ENCODE measurements at regions not wholly inside any gene's neighbourhood (a gene's known extent, or its start where the extent isn't known, plus 50 kb on each side); places are given as distances from the start of the nearest gene placed in this dataset.

GRCh38 chr20:7437311-7437710 is 502.9 kb downstream of the HAO1 start:
- no peak for DNase-seq

- no peak for DNase-seq
Measured at GRCh38 chr20:7449269-7449668, 491.0 kb downstream of the HAO1 start.

GRCh38 chr20:7452890-7453289 is 487.4 kb downstream of the HAO1 start:
- DNase-seq = no peak

GRCh38 chr20:7454047-7454446 is 486.2 kb downstream of the HAO1 start:
- DNase-seq = no peak

DNA sequence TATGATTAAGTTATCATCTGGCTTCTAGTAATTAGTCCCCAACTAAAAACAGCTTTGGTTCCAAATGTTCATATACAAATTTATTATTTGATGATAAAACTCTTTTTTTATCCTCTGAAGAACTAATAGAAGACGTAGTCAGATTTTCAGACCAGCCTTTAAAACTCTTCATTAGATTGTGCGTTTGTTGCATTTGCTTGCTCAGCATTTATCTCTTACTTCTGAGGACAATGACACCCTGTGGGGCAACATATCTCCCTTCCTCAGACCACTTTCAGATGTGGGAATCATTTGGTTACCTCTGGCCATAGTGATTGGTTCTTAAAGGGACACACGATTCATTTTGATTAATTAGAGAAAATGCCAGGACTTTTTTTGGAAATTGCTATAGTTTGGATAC is 481.8 kb downstream of the HAO1 start:
- no peak for DNase-seq

- no peak for DNase-seq
Measured at GRCh38 chr20:7459083-7459482, 481.2 kb downstream of the HAO1 start.

- DNase-seq = no peak
Measured at GRCh38 chr20:7463290-7463689, 477.0 kb downstream of the HAO1 start.

DNA sequence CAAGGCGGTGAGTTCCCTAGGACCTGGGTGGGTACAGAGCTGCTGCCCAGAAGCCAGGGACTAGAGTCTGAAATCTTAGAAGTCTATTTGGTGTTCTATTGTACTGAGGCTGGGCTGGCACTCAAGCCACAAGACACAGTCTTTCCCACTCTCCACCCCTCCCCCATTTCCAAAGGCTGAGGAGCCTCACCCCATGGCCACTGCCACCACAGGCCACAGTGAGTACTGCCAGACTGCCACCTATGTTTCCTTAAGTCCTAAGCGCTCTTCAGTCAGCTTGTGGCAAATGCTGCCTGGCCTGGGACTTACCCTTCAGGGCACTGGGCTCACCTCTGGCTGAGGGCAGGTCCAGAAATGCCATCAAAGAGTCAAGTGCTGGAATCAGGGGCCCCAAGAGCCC is 469.3 kb downstream of the HAO1 start:
- DNase-seq = peak; percentile 15

DNA sequence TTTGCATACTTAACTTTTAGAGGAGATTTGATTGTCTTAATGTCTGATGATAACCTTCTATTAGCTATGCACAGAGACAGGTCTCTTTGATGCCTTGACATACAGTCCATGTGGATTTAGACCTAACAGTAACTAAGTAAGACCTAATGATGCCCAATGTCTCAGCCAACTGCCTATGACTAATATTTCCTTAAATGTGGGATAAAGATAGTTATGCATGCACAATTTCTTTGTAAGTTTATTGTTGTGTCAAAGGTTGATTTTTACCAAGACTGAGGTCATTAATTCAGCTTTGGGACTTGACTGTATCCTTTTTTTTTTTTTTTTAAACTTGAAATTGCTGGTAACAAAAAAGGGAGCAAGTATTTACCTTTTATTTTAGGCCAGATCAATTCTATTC is 450.0 kb downstream of the HAO1 start:
- no peak for DNase-seq

DNA sequence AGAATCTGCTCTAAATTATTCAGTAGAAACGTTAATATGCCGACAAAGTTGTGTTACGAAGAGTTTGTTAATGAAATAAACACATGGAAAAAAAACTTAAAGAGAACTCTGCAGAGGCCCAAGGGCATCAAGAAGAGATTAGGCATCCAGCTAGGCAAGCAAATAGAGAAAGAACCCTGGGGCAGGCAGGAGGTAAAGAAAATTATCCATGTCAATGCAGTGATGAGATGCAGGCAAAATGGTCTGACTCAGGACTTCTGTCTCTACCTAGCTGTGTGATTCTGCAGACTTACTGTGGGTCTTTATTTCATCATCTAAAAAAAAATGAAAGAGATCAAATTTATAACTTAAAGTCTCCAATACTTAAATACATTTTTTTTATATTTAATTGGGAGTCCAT is 448.0 kb downstream of the HAO1 start:
- DNase-seq = no peak

GRCh38 chr20:7493311-7493710 is 446.9 kb downstream of the HAO1 start:
- DNase-seq = no peak

DNA sequence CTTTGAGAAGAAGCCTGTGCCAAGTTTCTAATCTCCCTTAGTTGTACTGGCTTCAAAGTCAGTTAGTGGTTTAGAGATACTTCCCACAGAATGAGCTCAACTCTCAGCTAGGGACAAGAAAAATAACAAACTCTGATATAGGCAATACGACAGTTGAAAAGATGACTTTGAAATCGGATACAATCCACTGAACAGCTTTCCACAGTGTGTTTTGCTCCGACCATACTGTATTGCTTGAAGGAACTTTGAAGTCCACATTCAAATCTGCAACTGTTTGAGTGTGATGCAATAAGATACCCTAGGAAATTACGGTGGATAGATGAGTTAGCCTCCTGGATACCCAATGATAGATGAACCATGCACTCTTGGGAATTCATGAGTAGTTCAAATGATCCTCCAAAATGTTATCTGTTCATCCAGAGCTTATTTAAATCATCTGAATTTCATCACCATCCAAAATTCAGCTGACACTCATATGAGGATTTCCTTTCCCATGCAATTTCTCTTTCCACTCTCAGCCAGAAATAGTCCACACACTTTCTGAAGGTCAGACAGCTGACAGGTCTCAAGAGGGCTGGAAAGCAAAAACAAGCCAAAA is 443.8 kb downstream of the HAO1 start:
- DNase-seq = no peak

DNA sequence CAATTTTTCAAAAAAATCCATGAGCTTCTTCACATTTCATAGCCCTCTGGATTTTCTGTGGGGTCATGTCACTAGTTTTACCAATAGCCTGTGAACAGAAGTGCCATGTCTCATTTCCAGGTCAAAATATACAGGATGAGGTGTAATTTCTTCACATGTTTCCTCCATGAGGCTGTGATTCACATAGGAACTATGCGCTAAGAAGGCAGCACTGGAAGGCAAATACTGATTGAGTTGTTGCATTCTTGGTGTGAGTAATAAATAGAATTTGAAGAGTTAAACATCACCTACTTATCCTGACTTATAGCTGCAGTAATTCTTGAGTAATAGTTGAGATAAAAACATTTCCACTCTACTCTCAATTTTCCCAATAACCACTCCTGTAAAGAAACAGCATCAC is 442.3 kb downstream of the HAO1 start:
- no peak for DNase-seq

GRCh38 chr20:7499201-7499600 is 441.1 kb downstream of the HAO1 start:
- DNase-seq = no peak

DNA sequence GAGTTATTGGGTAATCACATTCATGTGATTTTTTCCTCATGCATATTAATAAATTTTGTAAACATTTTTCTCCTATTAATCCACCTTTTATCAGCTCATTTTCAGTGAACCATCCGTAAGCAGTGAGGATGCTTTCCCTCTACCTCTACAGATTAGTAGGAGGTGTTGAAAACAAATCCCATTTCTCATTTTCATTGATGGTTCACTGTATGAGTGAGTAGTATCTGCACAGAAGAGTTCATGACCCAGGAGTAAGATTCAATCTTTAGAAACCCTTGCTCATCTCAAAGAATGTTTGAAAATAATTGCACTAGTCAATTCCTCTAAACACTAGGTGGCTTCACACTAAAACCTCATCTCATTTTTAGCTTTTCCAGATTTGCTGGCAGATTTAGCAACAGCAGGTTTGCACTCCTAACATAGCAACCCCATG is 440.0 kb downstream of the HAO1 start:
- DNase-seq = no peak

- DNase-seq = no peak
Measured at GRCh38 chr20:7503501-7503900, 436.8 kb downstream of the HAO1 start.

DNA sequence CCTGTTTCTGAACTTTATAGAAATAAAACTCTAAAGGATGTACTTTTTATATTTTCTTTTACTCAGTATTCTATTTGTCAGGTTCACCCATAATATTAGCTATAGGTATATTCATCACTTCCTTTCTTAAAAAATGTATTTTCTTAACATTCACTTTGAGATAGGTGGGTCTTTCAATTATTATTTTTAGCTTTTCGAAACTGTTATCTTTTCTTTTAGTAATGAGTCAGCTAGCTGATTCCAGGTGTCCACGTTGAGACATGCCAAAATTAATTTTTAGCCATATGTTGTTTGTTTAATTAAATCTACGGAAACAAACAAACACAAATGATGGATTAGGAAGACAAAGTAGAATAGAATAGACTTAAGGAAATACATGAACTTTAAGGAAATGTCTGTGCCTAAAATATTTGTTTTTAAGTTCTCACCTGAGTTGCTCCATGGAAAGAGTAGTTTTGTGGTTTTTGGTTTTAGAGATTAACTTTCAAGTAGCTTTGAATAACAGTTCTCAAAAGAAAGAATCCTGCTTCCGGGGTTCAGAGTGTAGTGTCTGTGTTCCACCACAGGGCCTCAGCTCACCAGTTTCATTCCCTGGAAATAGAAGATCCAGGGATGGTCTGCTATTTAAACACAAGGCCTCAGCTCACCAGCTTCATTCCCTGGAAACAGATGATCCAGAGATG is 435.0 kb downstream of the HAO1 start:
- DNase-seq = peak; percentile 22

DNA sequence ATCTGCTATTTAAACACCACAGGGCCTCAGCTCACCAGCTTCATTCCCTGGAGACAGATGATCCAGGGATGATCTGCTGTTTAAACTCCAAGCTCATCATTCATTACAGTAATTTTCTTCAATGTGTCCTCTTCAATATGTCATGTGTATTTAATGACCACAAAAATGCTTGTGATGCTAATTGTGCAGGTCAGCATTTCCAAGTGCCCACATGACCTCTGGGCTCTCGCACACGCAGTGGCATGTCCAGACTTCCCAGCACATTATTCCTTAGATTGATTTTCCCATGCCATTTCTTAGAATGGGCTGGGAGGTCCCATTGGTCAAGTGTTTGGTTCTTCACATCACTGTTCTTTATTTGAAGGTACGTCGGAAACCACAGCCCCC is 434.4 kb downstream of the HAO1 start:
- no peak for DNase-seq

GRCh38 chr20:7516621-7517111 is 423.6 kb downstream of the HAO1 start:
- no peak for DNase-seq

DNA sequence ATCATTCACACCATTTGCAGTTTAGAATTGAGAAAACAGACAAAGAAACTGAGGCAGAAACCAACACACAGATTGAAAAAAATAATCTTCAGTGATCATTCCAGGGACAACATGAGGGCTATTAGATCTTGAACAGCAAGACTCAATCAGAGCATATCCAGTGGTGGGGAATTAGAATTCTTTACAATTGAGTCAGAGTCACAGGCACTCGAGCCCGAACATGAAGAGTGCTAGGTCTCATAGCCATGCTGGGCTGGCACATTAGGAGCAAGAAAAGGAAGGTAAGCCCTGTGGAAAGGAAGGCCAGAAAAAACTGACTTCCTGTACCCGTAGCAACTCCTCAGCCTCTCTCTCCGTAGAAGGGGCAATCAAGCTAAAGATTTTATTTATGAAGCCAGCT is 419.9 kb downstream of the HAO1 start:
- no peak for DNase-seq

- DNase-seq = no peak
Measured at GRCh38 chr20:7523288-7523687, 417.0 kb downstream of the HAO1 start.

- DNase-seq = no peak
Measured at GRCh38 chr20:7540018-7540417, 400.2 kb downstream of the HAO1 start.

DNA sequence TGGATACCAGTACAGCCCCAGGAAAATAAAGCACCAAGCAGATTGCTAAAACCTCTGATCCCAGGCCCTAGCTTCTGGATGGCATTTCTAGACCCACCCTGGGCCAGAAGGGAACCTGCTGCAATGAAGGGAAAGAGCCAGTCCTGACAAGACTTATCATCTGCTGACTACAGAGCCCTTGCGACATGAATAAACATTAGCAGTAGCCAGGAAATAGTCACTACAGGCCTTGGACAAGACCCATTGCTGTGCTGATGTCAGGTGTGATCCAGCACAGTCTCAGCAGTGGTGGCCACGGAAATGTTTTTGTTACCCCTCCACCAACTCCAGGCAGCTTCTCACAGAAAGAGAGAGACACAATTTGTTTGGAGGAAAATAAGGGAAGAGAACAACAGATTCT is 399.3 kb downstream of the HAO1 start:
- no peak for DNase-seq

GRCh38 chr20:7571101-7571500 is 369.2 kb downstream of the HAO1 start:
- no peak for DNase-seq

DNA sequence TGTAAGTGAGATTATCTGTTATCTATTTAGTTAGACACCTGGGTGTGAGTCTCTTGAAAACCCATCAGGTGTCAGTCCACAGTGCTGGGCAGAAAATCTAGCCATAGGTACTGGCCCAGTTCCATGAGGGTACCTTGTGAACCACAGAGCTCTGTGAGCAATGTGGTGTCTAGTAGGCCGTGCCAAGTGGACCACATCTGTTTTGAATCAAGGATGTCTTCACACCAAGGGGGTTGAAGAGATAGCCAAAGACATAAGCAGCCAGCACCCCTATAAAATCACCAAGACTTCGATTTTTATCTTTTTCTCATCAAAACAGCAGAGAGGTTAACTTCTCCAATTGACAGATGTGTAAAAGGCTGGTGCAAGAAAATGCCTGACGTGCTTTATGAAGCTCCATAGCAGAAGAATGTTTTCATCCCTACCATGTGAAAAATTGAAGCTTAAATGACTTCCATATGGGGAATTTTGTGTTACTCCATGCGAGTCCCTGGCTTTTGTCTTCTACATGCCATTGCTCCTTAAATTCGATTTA is 368.7 kb downstream of the HAO1 start:
- DNase-seq = no peak
